ENCODE measurements at regions not wholly inside any gene's neighbourhood (a gene's known extent, or its start where the extent isn't known, plus 50 kb on each side); places are given as distances from the start of the nearest gene placed in this dataset.

GRCh38 chr18:78108554-78108953, 858.9 kb downstream of the GALR1 start:
- no peak for DNase-seq (ENCODE audit: low read depth)

DNA sequence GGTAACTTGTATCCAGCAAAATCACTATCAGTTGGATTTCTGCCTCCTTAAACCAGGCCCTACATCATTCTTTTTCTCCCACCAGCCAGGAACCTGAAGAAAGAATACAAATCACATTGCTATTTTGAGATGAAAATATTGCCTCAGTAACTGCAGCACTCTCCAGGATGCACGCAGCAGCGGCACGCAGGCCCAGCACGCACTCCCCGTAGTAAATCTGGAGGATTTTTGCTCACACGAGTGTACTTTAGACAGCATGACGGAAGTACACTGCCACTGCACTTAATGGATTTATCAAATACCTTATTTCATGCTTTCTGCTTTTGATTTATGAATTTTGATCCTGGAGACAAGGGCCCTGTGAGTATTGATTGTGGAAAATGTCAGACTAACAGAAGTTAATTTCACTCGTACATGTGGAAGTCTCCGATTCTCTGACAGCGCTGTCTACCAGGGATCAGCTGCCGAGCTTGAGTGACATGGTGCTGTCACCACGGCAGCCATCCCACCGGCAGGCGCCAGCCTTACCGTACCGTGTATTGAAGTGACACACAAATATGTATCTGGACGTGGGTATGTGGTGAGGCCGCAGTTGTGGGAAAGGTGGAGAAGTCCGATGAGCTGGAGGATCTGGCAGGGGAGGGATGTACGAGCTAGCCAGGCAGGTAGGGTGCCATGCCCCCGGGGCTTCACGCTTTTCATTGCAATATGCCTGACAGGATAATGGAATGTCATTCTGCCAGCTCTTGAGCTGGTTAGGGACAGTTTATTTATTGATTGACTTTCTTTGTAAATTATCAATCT, 863.7 kb downstream of the GALR1 start:
- DNase-seq (ENCODE audit: low read depth): no peak

DNA sequence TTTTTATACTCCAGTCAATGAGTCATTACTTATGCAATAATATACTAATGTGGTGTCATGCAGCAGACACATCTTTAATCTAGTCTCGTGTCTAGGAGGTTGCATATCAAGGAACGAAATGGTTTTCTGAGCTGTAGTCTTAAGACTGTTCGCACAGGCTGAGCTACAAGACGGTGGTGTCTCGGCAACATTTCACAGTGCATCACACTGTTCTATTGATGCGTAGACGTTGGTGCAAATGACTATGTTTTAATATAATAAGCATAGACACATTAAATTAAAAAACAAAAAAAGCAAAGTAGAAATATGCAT, 864.2 kb downstream of the GALR1 start:
- no peak for DNase-seq (ENCODE audit: low read depth)

GRCh38 chr18:78115896-78116561, 863.6 kb upstream of the SALL3 start:
- DNase-seq (ENCODE audit: low read depth): no peak

DNA sequence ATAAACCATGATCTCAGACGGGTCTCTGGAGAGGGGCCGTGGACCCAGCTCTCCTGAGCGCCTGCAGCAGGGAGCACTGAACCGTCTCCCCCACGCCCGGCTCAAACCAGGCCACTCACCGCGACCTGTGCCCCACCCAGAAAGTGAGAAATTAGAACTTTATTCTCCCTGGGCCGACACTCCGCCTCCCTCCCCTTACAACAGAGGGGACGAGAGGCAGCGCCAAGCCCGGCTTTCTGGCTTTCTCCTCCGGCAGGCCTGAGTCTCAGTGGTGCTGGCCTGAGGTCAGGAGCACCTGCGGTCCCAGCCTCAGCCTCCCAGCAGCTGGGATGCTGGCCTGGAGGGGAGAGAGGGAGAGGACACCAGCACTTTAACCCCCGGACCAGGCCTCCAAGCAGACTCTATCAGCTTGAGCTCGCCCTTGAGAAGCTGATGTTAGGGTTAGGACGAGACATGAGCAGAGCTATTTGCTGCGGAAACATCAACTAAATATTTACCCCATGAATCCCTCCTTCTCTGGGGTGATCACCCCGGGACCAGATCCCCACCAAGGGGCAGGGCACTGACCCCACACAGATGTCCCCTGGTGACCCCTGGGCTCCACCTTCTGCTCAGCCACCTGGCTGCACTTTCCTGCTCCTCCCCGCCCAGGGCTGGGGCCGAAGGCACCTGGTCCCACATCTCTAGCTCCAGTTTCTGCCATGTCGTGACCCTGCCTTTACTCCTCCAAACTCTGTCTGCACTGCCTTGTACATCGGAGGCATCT, 856.3 kb upstream of the SALL3 start:
- no peak for DNase-seq (ENCODE audit: low read depth)

- DNase-seq (ENCODE audit: low read depth): no peak
Measured at GRCh38 chr18:78123926-78124797, 855.5 kb upstream of the SALL3 start.

DNA sequence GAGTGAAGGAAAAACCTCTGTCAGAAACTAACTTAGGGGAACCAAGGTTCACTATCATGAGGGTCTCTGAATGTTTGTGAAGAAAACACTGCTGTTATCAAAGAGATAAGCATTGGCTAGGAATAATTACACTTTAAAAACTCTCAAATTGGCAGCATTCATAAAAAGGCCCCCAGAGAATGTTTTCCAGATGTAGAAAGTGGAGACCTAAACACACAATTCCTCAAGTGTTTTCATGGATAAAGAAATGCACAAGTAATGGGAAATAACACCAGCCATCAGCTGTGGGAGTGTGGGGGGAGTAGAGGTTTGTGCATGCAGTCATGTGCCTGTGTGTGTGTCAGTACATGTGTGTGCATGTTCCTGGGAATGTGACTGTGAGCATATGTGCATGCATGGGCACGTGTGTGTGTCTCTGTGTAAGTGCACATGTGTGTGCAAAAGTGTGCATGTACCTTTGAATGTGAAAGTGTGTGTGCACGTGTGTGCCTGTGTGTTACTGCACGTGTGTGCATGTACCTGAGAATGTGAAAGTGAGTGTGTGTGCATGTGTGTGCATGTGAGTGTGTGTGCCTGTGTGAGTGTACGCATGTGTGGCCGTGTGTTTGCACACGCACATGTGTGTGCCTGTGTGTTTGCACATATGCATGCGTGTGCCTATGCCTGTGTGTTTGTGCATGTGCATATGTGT, 854.3 kb upstream of the SALL3 start:
- DNase-seq (ENCODE audit: low read depth): no peak

GRCh38 chr18:78126106-78126505, 853.5 kb upstream of the SALL3 start:
- no peak for DNase-seq (ENCODE audit: low read depth)

- no peak for DNase-seq (ENCODE audit: low read depth)
Measured at GRCh38 chr18:78126536-78126935, 853.1 kb upstream of the SALL3 start.

- DNase-seq (ENCODE audit: low read depth): no peak
Measured at GRCh38 chr18:78127041-78127440, 852.6 kb upstream of the SALL3 start.

DNA sequence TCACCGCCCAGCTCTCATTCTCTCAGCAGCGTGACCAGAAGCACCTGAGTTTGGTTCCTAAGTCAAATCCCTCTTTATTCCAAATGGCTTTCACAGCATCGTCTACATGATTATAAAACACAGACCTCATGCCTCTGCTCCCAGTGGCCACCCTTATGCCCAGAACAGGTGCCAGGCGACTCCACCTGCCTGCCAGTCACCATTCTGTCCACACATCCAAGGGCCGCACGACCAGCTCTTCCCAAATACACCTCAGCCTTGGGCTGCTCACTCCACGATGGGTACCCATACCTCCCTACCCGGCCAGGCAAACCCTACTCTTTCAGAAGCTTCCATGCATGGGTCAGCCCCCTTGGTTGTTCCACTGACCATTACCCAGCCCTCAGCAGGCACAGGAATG, 851.6 kb upstream of the SALL3 start:
- DNase-seq (ENCODE audit: low read depth): no peak

DNA sequence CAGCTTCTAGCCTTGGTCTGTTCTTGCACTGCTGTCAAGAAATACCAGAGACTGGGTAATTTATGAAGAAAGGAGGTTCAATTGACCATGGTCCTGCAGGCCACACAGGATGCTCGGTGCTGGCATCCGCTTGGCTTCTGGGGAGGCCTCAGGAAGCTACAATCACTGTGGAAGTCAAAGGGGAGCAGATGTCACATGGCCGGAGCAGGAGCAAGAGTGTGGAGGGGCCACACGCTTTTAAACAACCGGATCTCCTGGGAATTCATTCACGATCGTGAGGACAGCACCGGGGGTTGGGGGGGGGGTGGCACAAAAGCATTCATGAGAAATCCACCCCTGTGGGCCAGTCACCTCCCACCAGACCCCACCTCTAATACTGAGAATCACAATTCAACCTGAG, 850.4 kb upstream of the SALL3 start:
- no peak for DNase-seq (ENCODE audit: low read depth)

- DNase-seq (ENCODE audit: low read depth): no peak
Measured at GRCh38 chr18:78130232-78131195, 849.1 kb upstream of the SALL3 start.

GRCh38 chr18:78133729-78134128, 845.9 kb upstream of the SALL3 start:
- no peak for DNase-seq (ENCODE audit: low read depth)

GRCh38 chr18:78136986-78137385, 842.6 kb upstream of the SALL3 start:
- DNase-seq (ENCODE audit: low read depth): no peak

DNA sequence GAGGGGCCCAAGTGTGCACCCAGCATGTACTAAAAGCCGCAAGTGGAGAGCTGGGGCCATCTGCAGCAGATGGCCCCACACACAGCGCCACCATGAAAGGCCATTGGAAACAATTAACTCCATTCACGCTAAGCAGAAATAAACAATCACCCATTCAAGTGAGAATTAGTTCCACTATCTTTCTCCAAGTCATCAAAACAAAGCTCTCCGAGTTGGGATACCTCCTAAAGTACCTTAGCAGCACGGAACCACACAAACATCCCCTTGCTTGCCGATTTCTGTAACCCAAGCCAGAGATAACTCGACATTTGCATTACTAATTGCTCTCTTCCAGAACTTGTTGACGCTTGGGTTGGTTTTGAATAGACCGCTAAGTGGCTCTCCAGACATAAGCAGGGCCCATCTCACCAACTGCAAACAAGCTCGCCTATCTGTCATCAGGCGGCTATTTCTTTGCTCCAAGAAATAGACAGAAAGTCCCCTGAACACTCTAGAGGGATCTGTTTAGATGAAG, 840.6 kb upstream of the SALL3 start:
- no peak for DNase-seq (ENCODE audit: low read depth)

DNA sequence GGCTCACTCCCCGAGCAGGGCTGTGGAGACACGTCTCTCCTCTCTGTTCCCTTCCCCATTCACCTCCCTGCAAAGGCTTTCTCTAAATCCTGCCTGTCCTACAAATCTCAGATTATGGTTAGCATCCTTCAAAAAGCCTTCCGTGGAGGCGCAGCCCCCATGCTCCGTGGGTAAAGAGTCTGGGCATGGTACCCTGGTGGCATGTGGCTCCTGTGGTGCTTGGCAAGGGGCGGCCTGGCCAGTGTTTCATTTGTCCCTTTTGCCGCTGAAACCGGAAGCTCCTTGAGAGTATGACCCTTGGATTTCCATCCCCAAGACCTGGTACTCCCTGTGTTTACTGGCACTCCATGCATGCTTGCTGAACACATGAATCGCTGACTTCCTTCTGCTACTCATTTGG, 839.3 kb upstream of the SALL3 start:
- no peak for DNase-seq (ENCODE audit: low read depth)

DNA sequence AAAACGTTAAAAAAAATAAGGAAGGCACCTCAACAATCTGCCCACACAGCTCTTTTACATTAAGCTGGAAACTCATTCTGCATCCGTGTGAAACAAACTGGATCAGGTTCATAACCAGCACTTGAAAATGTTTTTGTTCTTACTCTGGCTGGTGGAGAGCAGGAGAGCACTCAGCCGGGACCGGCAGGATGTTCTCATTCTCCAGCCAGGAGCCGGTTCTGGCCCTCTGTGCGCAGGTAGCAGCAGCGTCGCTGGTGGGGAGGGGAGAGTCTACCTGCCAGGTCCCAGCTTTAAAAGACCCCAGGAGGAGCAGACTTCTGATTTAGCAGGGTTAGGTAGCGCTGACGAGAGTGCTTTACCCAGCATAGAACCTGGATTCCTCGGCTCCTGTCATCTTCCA, 834.9 kb upstream of the SALL3 start:
- no peak for DNase-seq (ENCODE audit: low read depth)

DNA sequence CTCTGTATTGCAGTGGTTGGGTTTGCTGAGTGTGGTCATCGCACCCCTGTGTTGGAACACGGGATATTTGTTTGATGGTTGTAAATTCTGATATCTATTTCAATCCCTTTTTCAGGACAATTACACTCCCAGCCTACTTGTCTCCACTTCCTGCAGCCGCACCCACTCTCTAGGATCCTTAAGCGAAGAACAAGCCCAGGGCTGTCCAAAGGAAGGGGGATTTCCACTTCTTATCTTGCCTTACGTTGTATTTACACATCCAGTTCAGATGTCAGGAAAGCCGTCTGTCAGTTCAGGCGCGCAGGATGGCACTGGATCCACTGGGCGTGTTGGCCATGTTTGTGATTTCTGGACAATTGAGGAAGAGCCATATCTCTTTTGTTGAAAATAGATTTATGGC, 834.5 kb upstream of the SALL3 start:
- DNase-seq (ENCODE audit: low read depth): no peak

Data from forelimb muscle (tissue), 1 donor.